T-cell (primary cell): ENCODE measurements at regions not wholly inside any gene's neighbourhood (a gene's known extent, or its start where the extent isn't known, plus 50 kb on each side); places are given as distances from the start of the nearest gene placed in this dataset.

Experiments used
- ATAC-seq, 4 experiments: fragments of 200-7000 bp in 3 of 4; fragments of 150-1000 bp in 1 of 4; cut with Tn5 transposase; replicated peaks in 1 of 4; 1 replicate in 3 of 4; 2 replicates in 1 of 4; pipeline ENCODE4 v1.10.0; 2021; ENCODE audit warnings: moderate library complexity in 3 of 4, mild to moderate bottlenecking in 2 of 4, moderate number of reproducible peaks in 1 of 4
- CTCF ChIA-PET, 2 donors: fragments of 300-600 bp; sonication (Branson Sonifier 250); formaldehyde crosslinking; loops; one replicate each; lab custom pipeline; 2022; ENCODE audit warnings: antibody characterized with exemption in 2 of 2; lab: Charles Lee
- POLR2A ChIA-PET, 2 donors: fragments of 300-600 bp; sonication (Branson Sonifier 250); formaldehyde crosslinking; loops; one replicate each; lab custom pipeline; 2022; ENCODE audit warnings: antibody characterized with exemption in 2 of 2; lab: Charles Lee
- DNase-seq, 35 experiments: peaks; one replicate each; pipeline versions ENCODE4 v3.0.0 to v3.0.0-alpha.2; 2013 to 2023
- H3K27ac ChIP-seq: one replicate; pipeline ENCODE4 v1.5.1; 2013; ENCODE audit warnings: low read length
- H3K27me3 ChIP-seq, 2 experiments: replicated peaks in 1 of 2; 1 replicate in 1 of 2; 2 replicates in 1 of 2; pipeline versions ENCODE4 v1.6.1 to v1.7.0; 2013; ENCODE audit warnings: low read length in 1 of 2, mixed read lengths in 1 of 2; ENCODE audit not compliant: control insufficient read depth in 2 of 2, insufficient read depth in 2 of 2; ENCODE audit errors: extremely low read depth in 1 of 2
- H3K36me3 ChIP-seq, 2 donors: 1 replicate in 1 of 2; 2 replicates in 1 of 2; pipeline versions ENCODE4 v1.6.1 to v1.7.0; 2013; ENCODE audit warnings: low read length in 1 of 2; ENCODE audit not compliant: control insufficient read depth in 2 of 2, insufficient read depth in 1 of 2; ENCODE audit errors: extremely low read depth in 1 of 2
- H3K4me1 ChIP-seq, 2 experiments: 1 replicate in 1 of 2; 2 replicates in 1 of 2; pipeline versions ENCODE4 v1.6.1 to v1.7.0; 2013; ENCODE audit warnings: low read length in 2 of 2, mixed read lengths in 1 of 2; ENCODE audit not compliant: insufficient read depth in 2 of 2, control insufficient read depth in 1 of 2; ENCODE audit errors: extremely low read depth in 1 of 2
- H3K4me3 ChIP-seq, 2 donors: 1 replicate in 1 of 2; 2 replicates in 1 of 2; pipeline versions ENCODE4 v1.5.1 to v1.7.0; 2013; ENCODE audit warnings: mild to moderate bottlenecking in 2 of 2, low read length in 1 of 2, moderate library complexity in 1 of 2; ENCODE audit not compliant: control insufficient read depth in 1 of 2; ENCODE audit errors: extremely low read depth in 1 of 2
- H3K9me3 ChIP-seq: 2 replicates; pipeline ENCODE4 v1.7.0; 2013
- H3K27ac Mint-ChIP-seq, 2 donors: one replicate each; pipeline ENCODE4 v1.8.0; 2020 to 2021; ENCODE audit warnings: mild to moderate bottlenecking in 2 of 2, mixed read lengths in 2 of 2
- H3K27me3 Mint-ChIP-seq, 2 donors: one replicate each; pipeline ENCODE4 v1.8.0; 2021 to 2022; ENCODE audit warnings: mixed read lengths in 2 of 2
- H3K36me3 Mint-ChIP-seq: one replicate; pipeline ENCODE4 v1.8.0; 2021; ENCODE audit warnings: mixed read lengths
- H3K4me1 Mint-ChIP-seq, 3 donors: one replicate each; pipeline ENCODE4 v1.8.0; 2020 to 2022; ENCODE audit warnings: mixed read lengths in 3 of 3, mild to moderate bottlenecking in 1 of 3
- H3K4me3 Mint-ChIP-seq, 3 donors: one replicate each; pipeline ENCODE4 v1.8.0; 2020 to 2022; ENCODE audit warnings: mild to moderate bottlenecking in 3 of 3, mixed read lengths in 3 of 3, moderate library complexity in 3 of 3
- H3K9me3 Mint-ChIP-seq, 3 donors: one replicate each; pipeline ENCODE4 v1.8.0; 2020 to 2022; ENCODE audit warnings: mixed read lengths in 3 of 3
- WGBS: methylation state at CpG from one replicate; pipeline ENCODE4 v1.1.5; 2013; ENCODE audit warnings: missing lambda C conversion rate; ENCODE audit not compliant: insufficient coverage; 5-methylcytosine and 5-hydroxymethylcytosine counted together

- POLR2A ChIA-PET = no interaction called here
- ATAC-seq (no peak), DNase-seq (no peak)
- H3K4me1 Mint-ChIP-seq = no peaks in the 10 kb centered on the region
- no peaks in the 10 kb centered on the region for H3K9me3 ChIP-seq
- H3K4me3 Mint-ChIP-seq = no peak overlapping the region
- no peaks in the 10 kb centered on the region for H3K4me1 ChIP-seq
- H3K27me3 ChIP-seq = peaks cover 0 to 4% of the 10 kb centered on the region in 2 experiments
- H3K27ac Mint-ChIP-seq = no peak overlapping the region
- no peaks in the 10 kb centered on the region for H3K36me3 ChIP-seq
- no peaks in the 10 kb centered on the region for H3K9me3 Mint-ChIP-seq
- CTCF ChIA-PET = no interaction called here
- H3K27me3 Mint-ChIP-seq = peaks cover 14 to 29% of the 10 kb centered on the region in 2 donors
- H3K4me3 ChIP-seq = no peak overlapping the region
- no peak overlapping the region for H3K27ac ChIP-seq
- WGBS = 80% methylated on average over 1 of the region's 3 CpGs
- H3K36me3 Mint-ChIP-seq = no peaks in the 10 kb centered on the region
Measured at GRCh38 chr18:25866331-25866730, 224.1 kb downstream of the SS18 start.

GRCh38 chr18:25862881-25863600 is 227.4 kb downstream of the SS18 start:
- H3K27ac ChIP-seq = no peak overlapping the region
- no peaks in the 10 kb centered on the region for H3K4me1 ChIP-seq
- Mint-ChIP-seq H3K4me1 (no peaks in the 10 kb centered on the region), H3K27me3 (peaks cover 2 to 15% of the 10 kb centered on the region in 2 donors), H3K9me3 (no peaks in the 10 kb centered on the region), H3K36me3 (no peaks in the 10 kb centered on the region), H3K4me3 (no peak overlapping the region), H3K27ac (no peak overlapping the region)
- H3K27me3 ChIP-seq = peaks cover 0 to 2% of the 10 kb centered on the region in 2 experiments
- ChIA-PET CTCF (no interaction called here), POLR2A (no interaction called here)
- no peaks in the 10 kb centered on the region for H3K36me3 ChIP-seq
- 100% methylated on average over 3 of the region's 9 CpGs for WGBS
- H3K4me3 ChIP-seq = no peak overlapping the region
- DNase-seq (no peak), ATAC-seq (no peak)
- H3K9me3 ChIP-seq = no peaks in the 10 kb centered on the region

GRCh38 chr18:25853691-25854433 is 236.6 kb downstream of the SS18 start:
- Mint-ChIP-seq H3K27me3 (peaks cover 5 to 18% of the 10 kb centered on the region in 2 donors), H3K4me1 (no peaks in the 10 kb centered on the region), H3K27ac (no peak overlapping the region), H3K4me3 (no peak overlapping the region), H3K36me3 (no peaks in the 10 kb centered on the region), H3K9me3 (no peaks in the 10 kb centered on the region)
- ChIA-PET POLR2A (no interaction called here), CTCF (interaction anchor here in 1 of 2 donors (0.7 kb wide), 1 partner anchor 48 kb away, joined by 8 read pairs; no protein-coding TSS in a partner anchor)
- Histone ChIP-seq H3K4me1 (no peaks in the 10 kb centered on the region), H3K27me3 (peaks cover 0 to 3% of the 10 kb centered on the region in 2 experiments), H3K36me3 (no peaks in the 10 kb centered on the region), H3K27ac (no peak overlapping the region), H3K4me3 (no peak overlapping the region), H3K9me3 (no peaks in the 10 kb centered on the region)
- 79% methylated on average over 6 of the region's 7 CpGs for WGBS
- DNase-seq (no peak), ATAC-seq (no peak)

- peak in 1 of 35 experiments; percentile 2 for DNase-seq
- peaks cover 0 to 5% (median 0%) of the 10 kb centered on the region in 3 donors for H3K9me3 Mint-ChIP-seq
- H3K4me3 Mint-ChIP-seq = no peak overlapping the region
- Histone ChIP-seq H3K27me3 (no peaks in the 10 kb centered on the region), H3K9me3 (no peaks in the 10 kb centered on the region), H3K4me1 (no peaks in the 10 kb centered on the region), H3K36me3 (no peaks in the 10 kb centered on the region), H3K27ac (no peak overlapping the region), H3K4me3 (no peak overlapping the region)
- H3K27me3 Mint-ChIP-seq = peaks cover 6 to 24% of the 10 kb centered on the region in 2 donors
- ChIA-PET POLR2A (no interaction called here), CTCF (no interaction called here)
- H3K27ac Mint-ChIP-seq = no peak overlapping the region
- H3K4me1 Mint-ChIP-seq = peaks cover 0 to 9% (median 0%) of the 10 kb centered on the region in 3 donors
- WGBS = 54% methylated on average over 3 of the region's 3 CpGs
- no peak for ATAC-seq
- H3K36me3 Mint-ChIP-seq = no peaks in the 10 kb centered on the region
Measured at GRCh38 chr18:25843791-25844190, 246.6 kb downstream of the SS18 start.

- POLR2A ChIA-PET = no interaction called here
- peaks cover 0 to 9% (median 0%) of the 10 kb centered on the region in 3 donors for H3K4me1 Mint-ChIP-seq
- Histone ChIP-seq H3K36me3 (no peaks in the 10 kb centered on the region), H3K27me3 (no peaks in the 10 kb centered on the region), H3K4me3 (no peak overlapping the region), H3K27ac (no peak overlapping the region), H3K9me3 (no peaks in the 10 kb centered on the region), H3K4me1 (no peaks in the 10 kb centered on the region)
- DNase-seq = no peak
- H3K9me3 Mint-ChIP-seq = peaks cover 0 to 5% (median 0%) of the 10 kb centered on the region in 3 donors
- 0% methylated on average over 1 of the region's 1 CpG for WGBS
- no peaks in the 10 kb centered on the region for H3K36me3 Mint-ChIP-seq
- H3K27ac Mint-ChIP-seq = no peak overlapping the region
- no peak for ATAC-seq
- CTCF ChIA-PET = no interaction called here
- H3K4me3 Mint-ChIP-seq = no peak overlapping the region
- H3K27me3 Mint-ChIP-seq = peaks cover 5 to 22% of the 10 kb centered on the region in 2 donors
Measured at GRCh38 chr18:25842665-25843064, 247.7 kb downstream of the SS18 start.

- H3K27me3 ChIP-seq = peaks cover 0 to 3% of the 10 kb centered on the region in 2 experiments
- Mint-ChIP-seq H3K4me3 (no peak overlapping the region), H3K27me3 (peaks cover 4 to 16% of the 10 kb centered on the region in 2 donors), H3K4me1 (no peaks in the 10 kb centered on the region), H3K36me3 (no peaks in the 10 kb centered on the region), H3K9me3 (peaks cover 0 to 1% (median 0%) of the 10 kb centered on the region in 3 donors), H3K27ac (no peak overlapping the region)
- WGBS = 72% methylated on average over 8 of the region's 8 CpGs
- CTCF ChIA-PET = no interaction called here
- no peak overlapping the region for H3K27ac ChIP-seq
- no peak for DNase-seq
- POLR2A ChIA-PET = no interaction called here
- H3K4me1 ChIP-seq = no peaks in the 10 kb centered on the region
- no peak for ATAC-seq
- H3K36me3 ChIP-seq = no peaks in the 10 kb centered on the region
- H3K4me3 ChIP-seq = no peak overlapping the region
- no peaks in the 10 kb centered on the region for H3K9me3 ChIP-seq
Measured at GRCh38 chr18:25834061-25834460, 256.4 kb downstream of the SS18 start.
